OCI-LY7 (cell line): ENCODE measurements at regions not wholly inside any gene's neighbourhood (a gene's known extent, or its start where the extent isn't known, plus 50 kb on each side); places are given as distances from the start of the nearest gene placed in this dataset.

Source experiments
- BruUV-seq: library from RNA; stranded (reverse); fragments of 400-500 nt; replicated peaks from 2 replicates; lab custom pipeline; 2021; lab: Mats Ljungman, UMichigan
- CTCF ChIA-PET: fragments of 300-600 bp; sonication (Branson Sonifier 250); formaldehyde crosslinking; loops from one replicate; lab custom pipeline; 2022; ENCODE audit warnings: antibody characterized with exemption; ENCODE audit not compliant: unreplicated experiment; lab: Charles Lee
- POLR2A ChIA-PET: fragments of 300-600 bp; sonication (Branson Sonifier 250); formaldehyde crosslinking; loops from one replicate; lab custom pipeline; 2022; ENCODE audit warnings: antibody characterized with exemption; lab: Charles Lee
- DNase-seq: peaks from one replicate; pipeline ENCODE4 v3.0.0-alpha.2; 2015; ENCODE audit warnings: low spot score
- H2AFZ ChIP-seq: fragments of 200-600 bp; sonication (generic), shearing (Covaris generic); 2 replicates; pipeline ENCODE4 v1.6.1; 2014; ENCODE audit warnings: mild to moderate bottlenecking, antibody characterized with exemption, low read length, moderate library complexity
- H3K27ac ChIP-seq: fragments of 200-600 bp; sonication (generic); 2 replicates; pipeline ENCODE4 v1.5.1; 2014; ENCODE audit warnings: mixed run types, low read depth, mild to moderate bottlenecking, moderate library complexity, low read length, inconsistent platforms; ENCODE audit not compliant: poor library complexity, severe bottlenecking
- H3K36me3 ChIP-seq: fragments of 200-600 bp; sonication (generic); 2 replicates; pipeline ENCODE4 v1.6.1; 2014; ENCODE audit warnings: mild to moderate bottlenecking, antibody characterized with exemption, low read length, moderate library complexity, mixed read lengths; ENCODE audit not compliant: insufficient read depth
- H3K4me1 ChIP-seq: fragments of 200-600 bp; sonication (generic); 2 replicates; pipeline ENCODE4 v1.5.1; 2014; ENCODE audit warnings: mild to moderate bottlenecking, low read length; ENCODE audit not compliant: insufficient read depth, poor library complexity, severe bottlenecking
- H3K4me2 ChIP-seq: fragments of 200-600 bp; sonication (generic); 2 replicates; pipeline ENCODE4 v1.6.1; 2014; ENCODE audit warnings: mild to moderate bottlenecking, low read length
- H3K4me3 ChIP-seq: fragments of 200-600 bp; sonication (generic); 2 replicates; pipeline ENCODE4 v1.5.1; 2014; ENCODE audit warnings: mild to moderate bottlenecking, low read depth, low read length; ENCODE audit not compliant: poor library complexity, severe bottlenecking
- H3K79me2 ChIP-seq: fragments of 200-600 bp; sonication (generic); 2 replicates; pipeline ENCODE4 v1.6.1; 2016; ENCODE audit warnings: low read depth, mild to moderate bottlenecking, low read length, moderate library complexity, mixed read lengths; ENCODE audit not compliant: insufficient read depth
- H3K9me2 ChIP-seq: fragments of 200-600 bp; sonication (generic); 2 replicates; pipeline ENCODE4 v1.6.1; 2016; ENCODE audit warnings: mild to moderate bottlenecking, low read length, mixed read lengths; ENCODE audit not compliant: insufficient read depth
- H3K9me3 ChIP-seq: fragments of 200-600 bp; sonication (generic); 2 replicates; pipeline ENCODE4 v1.6.1; 2014; ENCODE audit warnings: mild to moderate bottlenecking, mixed run types, low read length, mixed read lengths
- H4K20me1 ChIP-seq: fragments of 200-600 bp; sonication (generic); 2 replicates; pipeline ENCODE4 v1.6.1; 2014; ENCODE audit warnings: mild to moderate bottlenecking, antibody characterized with exemption, low read length, moderate library complexity, mixed read lengths; ENCODE audit not compliant: insufficient read depth
- EZH2phosphoT487 ChIP-seq: fragments of 200-600 bp; sonication (generic); IDR thresholded peaks from 2 replicates; pipeline ENCODE4 v1.6.1; 2018; ENCODE audit warnings: low read depth, borderline replicate concordance, mild to moderate bottlenecking, mixed run types, antibody characterized with exemption, low read length, moderate library complexity, mixed read lengths
- intact Hi-C: fragments of 100-400 bp; cut with micrococcal nuclease; formaldehyde crosslinking; loops from one replicate; pipeline ENCODE4 v1.10.0; 2022; ENCODE audit not compliant: unreplicated experiment
- TF ChIP-seq, protein P1 (sequence below): fragments of 200-600 bp; sonication (generic); conservative IDR thresholded peaks from 2 replicates; pipeline ENCODE4 v1.5.1; 2014; ENCODE audit warnings: mild to moderate bottlenecking, antibody characterized with exemption, low read length, moderate library complexity, mixed read lengths

DNA sequence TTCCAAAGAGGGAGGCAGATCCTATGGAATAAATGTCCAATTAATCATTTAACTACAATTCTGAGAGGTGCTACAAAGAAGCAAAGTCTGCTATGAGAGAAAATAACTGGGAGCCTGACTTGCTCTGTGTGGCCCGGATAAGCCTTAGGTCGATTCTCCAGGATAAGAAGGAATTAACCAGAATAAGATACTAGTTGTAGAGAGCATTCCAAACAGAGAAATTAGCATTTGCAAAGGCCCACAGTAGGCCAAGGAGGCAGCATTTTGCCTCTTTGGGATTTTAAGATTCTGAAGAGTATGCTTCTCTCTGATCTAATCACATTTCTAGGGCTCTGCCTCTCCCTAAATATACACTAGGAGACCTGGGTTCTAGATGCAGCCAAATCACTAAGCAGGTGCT, 113.7 kb downstream of the SNX19 start:
- Histone ChIP-seq H3K36me3 (no peaks in the 10 kb centered on the region), H3K4me1 (no peaks in the 10 kb centered on the region), H3K9me2 (no peaks in the 10 kb centered on the region), H3K27ac (no peak overlapping the region), H3K9me3 (no peaks in the 10 kb centered on the region), H3K79me2 (no peaks in the 10 kb centered on the region), H2AFZ (no peak overlapping the region), H4K20me1 (no peaks in the 10 kb centered on the region), H3K4me2 (no peak overlapping the region), H3K4me3 (no peak overlapping the region)
- CTCF ChIA-PET = no interaction called here
- no TSS peak for BruUV-seq
- no peak for TF ChIP-seq EZH2phosphoT487
- TF ChIP-seq, protein P1, sequence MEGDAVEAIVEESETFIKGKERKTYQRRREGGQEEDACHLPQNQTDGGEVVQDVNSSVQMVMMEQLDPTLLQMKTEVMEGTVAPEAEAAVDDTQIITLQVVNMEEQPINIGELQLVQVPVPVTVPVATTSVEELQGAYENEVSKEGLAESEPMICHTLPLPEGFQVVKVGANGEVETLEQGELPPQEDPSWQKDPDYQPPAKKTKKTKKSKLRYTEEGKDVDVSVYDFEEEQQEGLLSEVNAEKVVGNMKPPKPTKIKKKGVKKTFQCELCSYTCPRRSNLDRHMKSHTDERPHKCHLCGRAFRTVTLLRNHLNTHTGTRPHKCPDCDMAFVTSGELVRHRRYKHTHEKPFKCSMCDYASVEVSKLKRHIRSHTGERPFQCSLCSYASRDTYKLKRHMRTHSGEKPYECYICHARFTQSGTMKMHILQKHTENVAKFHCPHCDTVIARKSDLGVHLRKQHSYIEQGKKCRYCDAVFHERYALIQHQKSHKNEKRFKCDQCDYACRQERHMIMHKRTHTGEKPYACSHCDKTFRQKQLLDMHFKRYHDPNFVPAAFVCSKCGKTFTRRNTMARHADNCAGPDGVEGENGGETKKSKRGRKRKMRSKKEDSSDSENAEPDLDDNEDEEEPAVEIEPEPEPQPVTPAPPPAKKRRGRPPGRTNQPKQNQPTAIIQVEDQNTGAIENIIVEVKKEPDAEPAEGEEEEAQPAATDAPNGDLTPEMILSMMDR = no peak
- POLR2A ChIA-PET = no interaction called here
- intact Hi-C loops = no loop called here
- no peak for DNase-seq

DNA sequence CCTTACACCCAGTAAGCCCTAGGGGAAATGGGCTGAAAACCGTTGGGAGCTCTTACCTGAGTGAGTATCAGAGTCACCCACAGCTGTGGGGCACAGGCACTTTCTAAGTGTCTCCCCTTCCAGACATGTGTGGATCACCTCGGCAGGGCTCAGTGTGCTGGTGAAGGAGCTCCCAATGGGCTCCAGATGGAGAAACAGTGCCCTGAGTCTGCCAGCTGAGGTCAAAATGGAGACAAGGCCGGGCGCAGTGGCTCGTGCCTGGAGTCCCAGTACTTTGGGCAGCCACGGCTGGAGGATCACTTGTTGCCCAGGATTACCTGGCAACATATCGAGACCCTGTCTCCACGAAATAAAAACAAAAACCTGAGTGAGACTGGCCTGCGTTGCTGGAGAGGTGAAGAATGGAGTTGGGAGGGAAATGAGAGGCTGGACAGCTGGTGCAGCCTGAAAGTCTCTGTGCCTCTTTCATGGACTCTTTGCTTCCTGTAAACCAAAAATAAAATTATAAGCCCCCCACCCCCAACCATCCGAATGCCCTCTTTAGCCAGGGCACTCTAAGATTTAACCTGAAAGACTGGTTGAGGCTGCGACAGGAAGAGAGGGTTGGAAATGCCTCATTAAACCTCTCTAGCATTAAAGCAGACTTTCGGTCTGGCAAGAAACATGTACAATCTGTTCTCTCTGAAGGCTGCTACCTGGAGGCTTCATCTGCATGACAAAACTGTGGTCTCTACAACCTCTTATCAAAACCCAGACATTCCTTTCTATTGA, 111.8 kb downstream of the SNX19 start:
- H3K79me2 ChIP-seq = no peaks in the 10 kb centered on the region
- no peaks in the 10 kb centered on the region for H3K9me3 ChIP-seq
- no peaks in the 10 kb centered on the region for H4K20me1 ChIP-seq
- intact Hi-C loops = no loop called here
- TF ChIP-seq, protein P1 = no peak
- TF ChIP-seq EZH2phosphoT487 = no peak
- no peaks in the 10 kb centered on the region for H3K36me3 ChIP-seq
- no peaks in the 10 kb centered on the region for H3K4me1 ChIP-seq
- POLR2A ChIA-PET = interaction anchor here (0.7 kb wide), 1 partner anchor 452 kb away, joined by 3 read pairs; no protein-coding TSS in a partner anchor
- no TSS peak for BruUV-seq
- no peak overlapping the region for H3K4me2 ChIP-seq
- H2AFZ ChIP-seq = no peak overlapping the region
- CTCF ChIA-PET = no interaction called here
- DNase-seq = no peak
- no peak overlapping the region for H3K27ac ChIP-seq
- H3K9me2 ChIP-seq = no peaks in the 10 kb centered on the region
- no peak overlapping the region for H3K4me3 ChIP-seq

DNA sequence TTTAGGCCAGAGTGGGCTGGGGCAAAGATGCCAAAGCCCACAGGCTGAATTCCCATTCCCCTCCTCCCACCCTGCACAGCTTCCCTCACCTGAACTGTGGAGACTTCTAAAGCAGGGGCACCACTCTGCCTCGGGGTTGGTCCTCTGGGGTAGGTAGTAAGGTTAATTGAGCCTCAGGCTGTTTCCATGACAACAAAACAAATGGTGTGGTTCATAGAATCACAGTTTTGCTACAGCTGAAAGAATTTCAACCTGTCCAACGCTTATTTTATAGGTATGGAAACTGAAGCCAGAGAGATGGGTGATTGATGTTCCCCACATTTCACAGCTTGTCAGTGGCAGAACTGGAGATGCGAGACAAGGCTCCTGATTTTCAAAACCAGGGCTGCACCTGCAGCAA, 109.5 kb downstream of the SNX19 start:
- intact Hi-C loops = no loop called here
- POLR2A ChIA-PET = no interaction called here

More for the DNA sequence above, 109.5 kb downstream of the SNX19 start:
- BruUV-seq = no TSS peak
- Histone ChIP-seq H3K79me2 (no peaks in the 10 kb centered on the region), H3K9me2 (no peaks in the 10 kb centered on the region), H3K36me3 (no peaks in the 10 kb centered on the region), H2AFZ (no peak overlapping the region), H3K27ac (no peak overlapping the region), H3K4me2 (no peak overlapping the region), H3K9me3 (no peaks in the 10 kb centered on the region), H4K20me1 (no peaks in the 10 kb centered on the region), H3K4me1 (no peaks in the 10 kb centered on the region), H3K4me3 (no peak overlapping the region)
- no peak for DNase-seq
- CTCF ChIA-PET = interaction anchor here (0.6 kb wide), 1 partner anchor 729 kb away, joined by 3 read pairs; no protein-coding TSS in a partner anchor
- TF ChIP-seq EZH2phosphoT487 = no peak
- TF ChIP-seq, protein P1 = no peak
